ENCODE measurements at regions not wholly inside any gene's neighbourhood (a gene's known extent, or its start where the extent isn't known, plus 50 kb on each side); places are given as distances from the start of the nearest gene placed in this dataset.

GRCh38 chr10:88023676-88024075, 160.3 kb downstream of the PTEN start:
- no peak overlapping the region for H3K4me3 ChIP-seq (ENCODE audit: low read depth in 1 of 2, low read length in 2 of 2)
- H3K4me1 ChIP-seq (ENCODE audit: control insufficient read depth in 2 of 2, insufficient read depth in 2 of 2, low read length in 1 of 2), result no peaks in the 10 kb centered on the region
- no peaks in the 10 kb centered on the region for H3K27me3 ChIP-seq (ENCODE audit: control insufficient read depth in 1 of 2, insufficient read depth in 2 of 2, low read length in 2 of 2)
- H3K36me3 ChIP-seq (ENCODE audit: control insufficient read depth in 2 of 2, insufficient read depth in 2 of 2, low read length in 1 of 2), result no peaks in the 10 kb centered on the region
- H3K27ac ChIP-seq (ENCODE audit: low read depth in 2 of 2, low read length in 1 of 2), result no peak overlapping the region
- peaks cover 0 to 2% of the 10 kb centered on the region in 2 donors for H3K9me3 ChIP-seq (ENCODE audit: control insufficient read depth in 2 of 2, insufficient read depth in 1 of 2, low read depth in 1 of 2, low read length in 1 of 2)
- WGBS, 2 donors, result 61 to 78% methylated on average over 1 of the region's 1 CpG

DNA sequence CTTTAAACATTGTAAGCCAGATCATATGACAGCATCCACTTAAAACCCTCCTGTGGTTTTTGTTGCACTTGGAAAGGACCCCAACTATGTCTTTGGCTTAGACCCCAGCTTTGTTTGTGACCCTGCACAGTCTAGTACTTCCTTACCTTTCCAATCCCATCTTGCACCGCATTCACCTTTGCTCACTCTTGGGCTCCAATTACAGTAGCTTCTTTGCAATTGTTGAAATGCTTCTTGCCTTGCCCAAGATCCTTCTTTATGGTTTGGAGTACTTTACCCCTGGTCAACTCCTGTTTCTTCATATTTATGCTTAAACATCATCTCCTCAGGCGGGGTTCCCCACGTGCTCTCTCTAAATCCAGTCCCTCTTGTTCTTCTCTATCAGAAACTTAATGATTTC, 162.6 kb downstream of the PTEN start:
- H3K4me3 ChIP-seq (ENCODE audit: low read depth in 1 of 2, low read length in 2 of 2), result no peak overlapping the region
- H3K9me3 ChIP-seq (ENCODE audit: control insufficient read depth in 2 of 2, insufficient read depth in 1 of 2, low read depth in 1 of 2, low read length in 1 of 2), result peaks cover 0 to 2% of the 10 kb centered on the region in 2 donors
- H3K27me3 ChIP-seq (ENCODE audit: control insufficient read depth in 1 of 2, insufficient read depth in 2 of 2, low read length in 2 of 2), result no peaks in the 10 kb centered on the region
- 96 to 97% methylated on average over 3 of the region's 3 CpGs for WGBS, 2 donors
- no peak overlapping the region for H3K27ac ChIP-seq (ENCODE audit: low read depth in 2 of 2, low read length in 1 of 2)
- H3K36me3 ChIP-seq (ENCODE audit: control insufficient read depth in 2 of 2, insufficient read depth in 2 of 2, low read length in 1 of 2), result no peaks in the 10 kb centered on the region
- H3K4me1 ChIP-seq (ENCODE audit: control insufficient read depth in 2 of 2, insufficient read depth in 2 of 2, low read length in 1 of 2), result no peaks in the 10 kb centered on the region

DNA sequence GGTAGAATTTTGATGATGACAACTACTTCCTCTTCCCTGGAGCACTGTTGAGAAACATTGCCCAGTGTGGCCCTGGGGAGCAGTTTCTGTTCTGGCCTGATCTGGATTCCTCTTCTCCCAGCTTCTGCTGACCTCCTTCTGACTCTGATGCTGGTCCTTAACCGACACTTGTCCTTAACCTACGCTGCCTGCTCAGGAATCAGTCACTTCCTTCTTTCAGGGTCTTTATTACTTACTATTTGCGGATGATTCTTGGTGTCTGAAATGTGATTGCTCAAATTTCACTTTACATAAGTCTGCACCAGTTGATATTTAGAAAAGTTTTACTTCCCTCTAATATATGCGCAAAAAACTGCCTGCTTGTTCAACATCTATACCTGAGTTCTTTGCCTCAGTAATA, 164.1 kb downstream of the PTEN start:
- Histone ChIP-seq H3K27ac (ENCODE audit: low read depth in 2 of 2, low read length in 1 of 2) (no peak overlapping the region), H3K4me1 (ENCODE audit: control insufficient read depth in 2 of 2, insufficient read depth in 2 of 2, low read length in 1 of 2) (no peaks in the 10 kb centered on the region), H3K9me3 (ENCODE audit: control insufficient read depth in 2 of 2, insufficient read depth in 1 of 2, low read depth in 1 of 2, low read length in 1 of 2) (peaks cover 0 to 2% of the 10 kb centered on the region in 2 donors), H3K36me3 (ENCODE audit: control insufficient read depth in 2 of 2, insufficient read depth in 2 of 2, low read length in 1 of 2) (no peaks in the 10 kb centered on the region), H3K27me3 (ENCODE audit: control insufficient read depth in 1 of 2, insufficient read depth in 2 of 2, low read length in 2 of 2) (no peaks in the 10 kb centered on the region), H3K4me3 (ENCODE audit: low read depth in 1 of 2, low read length in 2 of 2) (no peak overlapping the region)
- WGBS, 2 donors, result 75 to 85% methylated on average over 4 of the region's 4 CpGs

DNA sequence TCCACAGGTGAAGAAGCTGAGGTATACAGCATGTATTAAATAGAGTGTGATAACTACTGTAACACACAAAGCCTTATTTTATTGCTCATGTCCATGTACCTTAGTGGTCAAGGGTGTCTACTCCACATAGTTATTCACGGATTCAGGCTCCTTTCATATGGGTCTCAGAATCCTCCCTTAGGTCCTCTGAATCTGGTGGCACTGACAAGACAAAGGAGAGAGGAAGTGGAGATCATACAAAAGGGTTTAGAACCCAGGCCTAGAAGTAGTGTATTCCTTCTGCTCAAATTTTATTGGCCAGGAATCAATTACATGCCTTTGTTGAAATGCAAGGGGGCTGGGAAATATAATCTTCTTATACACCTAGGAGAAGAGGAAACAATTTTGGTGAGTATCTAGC, 164.6 kb downstream of the PTEN start:
- no peaks in the 10 kb centered on the region for H3K36me3 ChIP-seq (ENCODE audit: control insufficient read depth in 2 of 2, insufficient read depth in 2 of 2, low read length in 1 of 2)
- 89 to 91% methylated on average over 1 of the region's 1 CpG for WGBS, 2 donors
- H3K27me3 ChIP-seq (ENCODE audit: control insufficient read depth in 1 of 2, insufficient read depth in 2 of 2, low read length in 2 of 2), result no peaks in the 10 kb centered on the region
- H3K9me3 ChIP-seq (ENCODE audit: control insufficient read depth in 2 of 2, insufficient read depth in 1 of 2, low read depth in 1 of 2, low read length in 1 of 2), result peaks cover 0 to 2% of the 10 kb centered on the region in 2 donors
- no peak overlapping the region for H3K4me3 ChIP-seq (ENCODE audit: low read depth in 1 of 2, low read length in 2 of 2)
- H3K27ac ChIP-seq (ENCODE audit: low read depth in 2 of 2, low read length in 1 of 2), result no peak overlapping the region
- no peaks in the 10 kb centered on the region for H3K4me1 ChIP-seq (ENCODE audit: control insufficient read depth in 2 of 2, insufficient read depth in 2 of 2, low read length in 1 of 2)

DNA sequence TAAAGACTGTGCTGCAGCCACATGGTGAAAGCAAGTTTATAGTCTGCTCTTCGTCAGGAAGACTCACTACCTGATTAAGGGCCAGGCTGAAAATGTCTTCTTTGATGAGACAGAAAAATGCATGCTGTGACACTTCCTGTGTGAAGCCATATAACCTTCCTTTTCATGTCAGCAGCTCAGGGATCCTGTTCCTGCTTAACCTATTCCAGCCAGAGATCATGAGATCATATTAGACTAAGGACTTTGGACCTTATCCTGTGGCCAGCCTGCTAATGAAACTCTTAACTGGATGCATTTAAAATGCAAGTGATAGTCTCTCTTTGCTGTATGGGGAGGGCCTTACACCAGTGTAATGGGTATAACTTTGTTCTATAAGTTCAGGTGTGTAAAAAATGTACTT, 165.2 kb downstream of the PTEN start:
- no peaks in the 10 kb centered on the region for H3K4me1 ChIP-seq (ENCODE audit: control insufficient read depth in 2 of 2, insufficient read depth in 2 of 2, low read length in 1 of 2)
- 60 to 69% methylated on average over 1 of the region's 1 CpG for WGBS, 2 donors
- peaks cover 0 to 2% of the 10 kb centered on the region in 2 donors for H3K9me3 ChIP-seq (ENCODE audit: control insufficient read depth in 2 of 2, insufficient read depth in 1 of 2, low read depth in 1 of 2, low read length in 1 of 2)
- no peaks in the 10 kb centered on the region for H3K27me3 ChIP-seq (ENCODE audit: control insufficient read depth in 1 of 2, insufficient read depth in 2 of 2, low read length in 2 of 2)
- H3K4me3 ChIP-seq (ENCODE audit: low read depth in 1 of 2, low read length in 2 of 2), result no peak overlapping the region
- no peak overlapping the region for H3K27ac ChIP-seq (ENCODE audit: low read depth in 2 of 2, low read length in 1 of 2)
- no peaks in the 10 kb centered on the region for H3K36me3 ChIP-seq (ENCODE audit: control insufficient read depth in 2 of 2, insufficient read depth in 2 of 2, low read length in 1 of 2)

GRCh38 chr10:88032566-88032965, 169.1 kb downstream of the PTEN start:
- Histone ChIP-seq H3K27ac (ENCODE audit: low read depth in 2 of 2, low read length in 1 of 2) (no peak overlapping the region), H3K36me3 (ENCODE audit: control insufficient read depth in 2 of 2, insufficient read depth in 2 of 2, low read length in 1 of 2) (no peaks in the 10 kb centered on the region), H3K9me3 (ENCODE audit: control insufficient read depth in 2 of 2, insufficient read depth in 1 of 2, low read depth in 1 of 2, low read length in 1 of 2) (no peaks in the 10 kb centered on the region), H3K27me3 (ENCODE audit: control insufficient read depth in 1 of 2, insufficient read depth in 2 of 2, low read length in 2 of 2) (no peaks in the 10 kb centered on the region), H3K4me3 (ENCODE audit: low read depth in 1 of 2, low read length in 2 of 2) (no peak overlapping the region), H3K4me1 (ENCODE audit: control insufficient read depth in 2 of 2, insufficient read depth in 2 of 2, low read length in 1 of 2) (no peaks in the 10 kb centered on the region)
- 46 to 58% methylated on average over 1 of the region's 1 CpG for WGBS, 2 donors

DNA sequence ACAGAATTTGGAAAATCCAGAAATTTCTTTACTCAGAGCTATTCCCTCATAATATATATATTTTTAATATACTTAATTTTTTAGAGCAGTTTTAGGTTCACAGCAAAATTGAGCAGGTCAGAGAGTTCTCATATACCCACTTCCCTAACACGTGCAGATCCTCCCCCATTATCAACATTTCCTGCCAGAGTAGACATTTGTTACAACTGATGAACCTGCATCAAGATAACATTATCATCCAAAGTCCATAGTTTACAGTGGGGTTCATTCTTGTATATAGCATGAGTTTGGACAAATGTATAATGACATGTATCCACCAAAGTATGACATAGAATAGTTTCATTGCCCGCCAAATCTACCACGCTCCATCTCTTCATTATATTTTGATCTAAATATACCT, 170.0 kb downstream of the PTEN start:
- no peaks in the 10 kb centered on the region for H3K4me1 ChIP-seq (ENCODE audit: control insufficient read depth in 2 of 2, insufficient read depth in 2 of 2, low read length in 1 of 2)
- no peak overlapping the region for H3K27ac ChIP-seq (ENCODE audit: low read depth in 2 of 2, low read length in 1 of 2)
- no peak overlapping the region for H3K4me3 ChIP-seq (ENCODE audit: low read depth in 1 of 2, low read length in 2 of 2)
- WGBS, 2 donors, result 90 to 94% methylated on average over 3 of the region's 3 CpGs
- no peaks in the 10 kb centered on the region for H3K27me3 ChIP-seq (ENCODE audit: control insufficient read depth in 1 of 2, insufficient read depth in 2 of 2, low read length in 2 of 2)
- no peaks in the 10 kb centered on the region for H3K9me3 ChIP-seq (ENCODE audit: control insufficient read depth in 2 of 2, insufficient read depth in 1 of 2, low read depth in 1 of 2, low read length in 1 of 2)
- H3K36me3 ChIP-seq (ENCODE audit: control insufficient read depth in 2 of 2, insufficient read depth in 2 of 2, low read length in 1 of 2), result no peaks in the 10 kb centered on the region

- 92 to 96% methylated on average over 4 of the region's 4 CpGs for WGBS, 2 donors
- Histone ChIP-seq H3K4me3 (ENCODE audit: low read depth in 1 of 2, low read length in 2 of 2) (no peak overlapping the region), H3K9me3 (ENCODE audit: control insufficient read depth in 2 of 2, insufficient read depth in 1 of 2, low read depth in 1 of 2, low read length in 1 of 2) (no peaks in the 10 kb centered on the region), H3K27ac (ENCODE audit: low read depth in 2 of 2, low read length in 1 of 2) (no peak overlapping the region), H3K36me3 (ENCODE audit: control insufficient read depth in 2 of 2, insufficient read depth in 2 of 2, low read length in 1 of 2) (no peaks in the 10 kb centered on the region), H3K27me3 (ENCODE audit: control insufficient read depth in 1 of 2, insufficient read depth in 2 of 2, low read length in 2 of 2) (no peaks in the 10 kb centered on the region), H3K4me1 (ENCODE audit: control insufficient read depth in 2 of 2, insufficient read depth in 2 of 2, low read length in 1 of 2) (no peaks in the 10 kb centered on the region)
Measured at GRCh38 chr10:88033793-88034192, 170.4 kb downstream of the PTEN start.

GRCh38 chr10:88036126-88036525, 172.7 kb downstream of the PTEN start:
- Histone ChIP-seq H3K27me3 (ENCODE audit: control insufficient read depth in 1 of 2, insufficient read depth in 2 of 2, low read length in 2 of 2) (no peaks in the 10 kb centered on the region), H3K4me1 (ENCODE audit: control insufficient read depth in 2 of 2, insufficient read depth in 2 of 2, low read length in 1 of 2) (no peaks in the 10 kb centered on the region), H3K27ac (ENCODE audit: low read depth in 2 of 2, low read length in 1 of 2) (no peak overlapping the region), H3K9me3 (ENCODE audit: control insufficient read depth in 2 of 2, insufficient read depth in 1 of 2, low read depth in 1 of 2, low read length in 1 of 2) (no peaks in the 10 kb centered on the region), H3K36me3 (ENCODE audit: control insufficient read depth in 2 of 2, insufficient read depth in 2 of 2, low read length in 1 of 2) (no peaks in the 10 kb centered on the region), H3K4me3 (ENCODE audit: low read depth in 1 of 2, low read length in 2 of 2) (no peak overlapping the region)
- WGBS, 2 donors, result 67 to 80% methylated on average over 4 of the region's 4 CpGs

GRCh38 chr10:88037623-88038022, 174.2 kb downstream of the PTEN start:
- no peaks in the 10 kb centered on the region for H3K36me3 ChIP-seq (ENCODE audit: control insufficient read depth in 2 of 2, insufficient read depth in 2 of 2, low read length in 1 of 2)
- no peak overlapping the region for H3K4me3 ChIP-seq (ENCODE audit: low read depth in 1 of 2, low read length in 2 of 2)
- no peaks in the 10 kb centered on the region for H3K27me3 ChIP-seq (ENCODE audit: control insufficient read depth in 1 of 2, insufficient read depth in 2 of 2, low read length in 2 of 2)
- H3K9me3 ChIP-seq (ENCODE audit: control insufficient read depth in 2 of 2, insufficient read depth in 1 of 2, low read depth in 1 of 2, low read length in 1 of 2), result no peaks in the 10 kb centered on the region
- no peak overlapping the region for H3K27ac ChIP-seq (ENCODE audit: low read depth in 2 of 2, low read length in 1 of 2)
- peaks cover 0 to 3% of the 10 kb centered on the region in 2 donors for H3K4me1 ChIP-seq (ENCODE audit: control insufficient read depth in 2 of 2, insufficient read depth in 2 of 2, low read length in 1 of 2)
- 76 to 86% methylated on average over 2 of the region's 2 CpGs for WGBS, 2 donors

Measured in esophagus (tissue), 2 donors.